Nucleus accumbens (tissue), 56 donors: ENCODE measurements at regions not wholly inside any gene's neighbourhood (a gene's known extent, or its start where the extent isn't known, plus 50 kb on each side); places are given as distances from the start of the nearest gene placed in this dataset.

ENCODE experiments used
- DNase-seq, 56 donors: peaks; one replicate each; lab custom pipeline; 2025; lab: John Stamatoyannopoulos, UW

GRCh38 chr18:51884039-51884438 is 456.0 kb upstream of the DCC start:
- DNase-seq = no peak

GRCh38 chr18:51890762-51891161 is 449.2 kb upstream of the DCC start:
- DNase-seq = no peak

GRCh38 chr18:51891876-51892275 is 448.1 kb upstream of the DCC start:
- DNase-seq = no peak

GRCh38 chr18:51897884-51898283 is 442.1 kb upstream of the DCC start:
- no peak for DNase-seq

- peak in 5 of 56 donors; percentile 2 to 28 (median 18) for DNase-seq
Observed at GRCh38 chr18:51907687-51908597, 432.1 kb upstream of the DCC start.

- no peak for DNase-seq
Observed at GRCh38 chr18:51908598-51908944, 431.4 kb upstream of the DCC start.

GRCh38 chr18:51911584-51911983 is 428.4 kb upstream of the DCC start:
- peak in 1 of 56 donors; percentile 6 for DNase-seq

- no peak for DNase-seq
Observed at GRCh38 chr18:51912381-51912780, 427.6 kb upstream of the DCC start.

- no peak for DNase-seq
Observed at GRCh38 chr18:51915176-51915575, 424.8 kb upstream of the DCC start.

GRCh38 chr18:51921862-51922261 is 418.1 kb upstream of the DCC start:
- DNase-seq = no peak

- DNase-seq = no peak
Observed at GRCh38 chr18:51933903-51934302, 406.1 kb upstream of the DCC start.

- DNase-seq = no peak
Observed at GRCh38 chr18:51936115-51936514, 403.9 kb upstream of the DCC start.

GRCh38 chr18:51941999-51942398 is 398.0 kb upstream of the DCC start:
- no peak for DNase-seq

GRCh38 chr18:51943281-51943680 is 396.7 kb upstream of the DCC start:
- DNase-seq = no peak

- DNase-seq = no peak
Observed at GRCh38 chr18:51946946-51947345, 393.1 kb upstream of the DCC start.

- DNase-seq = no peak
Observed at GRCh38 chr18:51952844-51953243, 387.2 kb upstream of the DCC start.

- no peak for DNase-seq
Observed at GRCh38 chr18:51953521-51953920, 386.5 kb upstream of the DCC start.

GRCh38 chr18:51955136-51955535 is 384.9 kb upstream of the DCC start:
- DNase-seq = no peak

- no peak for DNase-seq
Observed at GRCh38 chr18:51957001-51957400, 383.0 kb upstream of the DCC start.

- peak in 17 of 56 donors; percentile 1 to 48 (median 15) for DNase-seq
Observed at GRCh38 chr18:51980101-51980500, 359.9 kb upstream of the DCC start.

- DNase-seq = no peak
Observed at GRCh38 chr18:51988277-51988676, 351.7 kb upstream of the DCC start.

- DNase-seq = no peak
Observed at GRCh38 chr18:51997129-51997528, 342.9 kb upstream of the DCC start.

- no peak for DNase-seq
Observed at GRCh38 chr18:51998066-51998465, 341.9 kb upstream of the DCC start.
